ENCODE measurements at regions not wholly inside any gene's neighbourhood (a gene's known extent, or its start where the extent isn't known, plus 50 kb on each side); places are given as distances from the start of the nearest gene placed in this dataset.

- DNase-seq: no peak
- Histone ChIP-seq H4K5ac (ENCODE audit: insufficient read length, low read depth, low read length) (no peak overlapping the region), H2BK12ac (ENCODE audit: insufficient read length, low read depth, low read length) (no peak overlapping the region), H3K14ac (ENCODE audit: insufficient read depth, low read length) (no peak overlapping the region), H2AK5ac (ENCODE audit: insufficient read length, low read length) (no peak overlapping the region), H2AFZ (ENCODE audit: low read length) (no peak overlapping the region), H3K9me3 (ENCODE audit: control insufficient read depth, low read depth, low read length) (no peaks in the 10 kb centered on the region), H3K56ac (ENCODE audit: insufficient read length, low read depth, low read length) (no peak overlapping the region), H3K9ac (ENCODE audit: extremely low read depth, insufficient read length, low read length) (no peak overlapping the region), H3K4me2 (ENCODE audit: insufficient read depth, insufficient read length, low read length) (no peak overlapping the region), H2BK5ac (ENCODE audit: insufficient read length, low read length) (no peak overlapping the region), H2BK20ac (ENCODE audit: low read depth, low read length, poor library complexity, severe bottlenecking) (no peak overlapping the region), H4K91ac (ENCODE audit: insufficient read length, low read depth, low read length) (no peak overlapping the region), H3K79me2 (ENCODE audit: insufficient read depth, low read length) (no peaks in the 10 kb centered on the region), H3K18ac (ENCODE audit: insufficient read length, low read depth, low read length) (no peak overlapping the region), H3K27ac (ENCODE audit: insufficient read length, low read depth, low read length) (no peak overlapping the region), H4K8ac (replicated peaks; ENCODE audit: insufficient read length, low read depth, low read length) (no peak overlapping the region), H4K20me1 (ENCODE audit: control insufficient read depth, insufficient read depth, insufficient read length) (no peaks in the 10 kb centered on the region), H3T11ph (ENCODE audit: low read length) (no peak overlapping the region), H3K23me2 (ENCODE audit: insufficient read length, low read depth, low read length, poor library complexity, severe bottlenecking) (no peaks in the 10 kb centered on the region), H3K4me1 (ENCODE audit: insufficient read depth, low read length) (no peaks in the 10 kb centered on the region), H3K4ac (ENCODE audit: low read depth, low read length) (no peak overlapping the region), H3K23ac (ENCODE audit: insufficient read length, low read depth, low read length) (no peak overlapping the region), H3K27me3 (ENCODE audit: insufficient read depth, low read length) (no peaks in the 10 kb centered on the region), H2BK120ac (ENCODE audit: low read depth, low read length, poor library complexity, severe bottlenecking) (no peak overlapping the region), H3K79me1 (ENCODE audit: insufficient read depth, low read depth, low read length, poor library complexity, severe bottlenecking) (no peaks in the 10 kb centered on the region), H2BK15ac (ENCODE audit: low read depth, low read length) (no peak overlapping the region)
- H3K4me1 Mint-ChIP-seq: no peaks in the 10 kb centered on the region
- no peak for TF ChIP-seq CTCF (conservative IDR thresholded peaks at IDR 0.05)
- no peak overlapping the region for H3K4me3 Mint-ChIP-seq
- H3K27ac Mint-ChIP-seq: no peak overlapping the region; a peak in 1 of 7 replicates
- no peaks in the 10 kb centered on the region for H3K9me3 Mint-ChIP-seq
- WGBS (ENCODE audit: extremely low coverage, insufficient read length, low lambda C conversion rate): no CpG with 5 or more reads among the region's 3 CpGs
- no peaks in the 10 kb centered on the region for H3K36me3 Mint-ChIP-seq (ENCODE audit: insufficient read depth in 1 of 3, low read depth in 3 of 3)
- H3K27me3 Mint-ChIP-seq (ENCODE audit: low read depth): no peaks in the 10 kb centered on the region
Observed at GRCh38 chr1:56032096-56032676, 547.2 kb downstream of the PLPP3 start.

Data from H9 (cell line).